ENCODE measurements at regions not wholly inside any gene's neighbourhood (a gene's known extent, or its start where the extent isn't known, plus 50 kb on each side); places are given as distances from the start of the nearest gene placed in this dataset.

DNA sequence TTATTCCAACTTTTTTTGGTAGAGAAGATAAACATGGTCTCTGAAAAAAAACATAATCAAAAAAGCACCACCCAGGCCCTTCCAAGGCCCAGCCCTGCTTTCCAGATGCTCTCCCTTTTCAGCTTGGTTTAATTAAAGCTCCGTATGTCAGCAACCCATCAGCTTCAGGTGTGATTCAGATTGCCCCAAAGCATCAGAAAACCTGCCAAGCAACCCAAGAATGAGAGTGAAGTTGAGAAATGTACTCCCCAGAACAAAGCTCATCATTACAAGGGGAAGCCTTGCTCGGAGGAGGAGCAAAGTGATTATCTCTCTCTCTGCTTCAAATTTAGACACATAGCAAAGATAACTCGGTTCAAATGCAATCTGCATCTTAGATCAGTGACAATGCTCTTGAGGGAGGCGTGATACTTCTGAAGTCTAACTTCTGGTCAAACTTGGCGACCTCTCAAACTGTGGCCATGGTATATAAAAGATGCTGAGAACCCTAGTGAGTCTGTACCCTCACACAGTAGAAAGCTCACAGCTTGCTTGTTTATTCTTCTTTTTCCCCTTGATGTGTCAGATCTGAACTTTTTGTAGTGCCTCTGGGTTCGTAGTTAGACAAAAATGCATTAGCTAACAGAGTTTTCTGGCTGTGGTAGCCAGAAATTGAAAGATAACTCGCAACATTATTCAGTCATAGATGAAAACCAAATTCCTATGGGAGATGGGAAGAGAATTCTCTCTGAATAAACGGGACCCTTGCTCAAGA lies 63.3 kb upstream of the ZC3H11B start:
- TF ChIP-seq ARNTL (CRISPR knock-in tag; IDR thresholded peaks at IDR 0.05; ENCODE audit: borderline replicate concordance, low read depth): no peak
- no peak for TF ChIP-seq ESRRG (CRISPR knock-in tag; IDR thresholded peaks at IDR 0.05)
- TF ChIP-seq, protein P1, sequence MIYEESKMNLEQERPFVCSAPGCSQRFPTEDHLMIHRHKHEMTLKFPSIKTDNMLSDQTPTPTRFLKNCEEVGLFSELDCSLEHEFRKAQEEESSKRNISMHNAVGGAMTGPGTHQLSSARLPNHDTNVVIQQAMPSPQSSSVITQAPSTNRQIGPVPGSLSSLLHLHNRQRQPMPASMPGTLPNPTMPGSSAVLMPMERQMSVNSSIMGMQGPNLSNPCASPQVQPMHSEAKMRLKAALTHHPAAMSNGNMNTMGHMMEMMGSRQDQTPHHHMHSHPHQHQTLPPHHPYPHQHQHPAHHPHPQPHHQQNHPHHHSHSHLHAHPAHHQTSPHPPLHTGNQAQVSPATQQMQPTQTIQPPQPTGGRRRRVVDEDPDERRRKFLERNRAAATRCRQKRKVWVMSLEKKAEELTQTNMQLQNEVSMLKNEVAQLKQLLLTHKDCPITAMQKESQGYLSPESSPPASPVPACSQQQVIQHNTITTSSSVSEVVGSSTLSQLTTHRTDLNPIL (CRISPR knock-in tag; IDR thresholded peaks at IDR 0.05; ENCODE audit: low read depth): no peak
- TF ChIP-seq, protein P2, sequence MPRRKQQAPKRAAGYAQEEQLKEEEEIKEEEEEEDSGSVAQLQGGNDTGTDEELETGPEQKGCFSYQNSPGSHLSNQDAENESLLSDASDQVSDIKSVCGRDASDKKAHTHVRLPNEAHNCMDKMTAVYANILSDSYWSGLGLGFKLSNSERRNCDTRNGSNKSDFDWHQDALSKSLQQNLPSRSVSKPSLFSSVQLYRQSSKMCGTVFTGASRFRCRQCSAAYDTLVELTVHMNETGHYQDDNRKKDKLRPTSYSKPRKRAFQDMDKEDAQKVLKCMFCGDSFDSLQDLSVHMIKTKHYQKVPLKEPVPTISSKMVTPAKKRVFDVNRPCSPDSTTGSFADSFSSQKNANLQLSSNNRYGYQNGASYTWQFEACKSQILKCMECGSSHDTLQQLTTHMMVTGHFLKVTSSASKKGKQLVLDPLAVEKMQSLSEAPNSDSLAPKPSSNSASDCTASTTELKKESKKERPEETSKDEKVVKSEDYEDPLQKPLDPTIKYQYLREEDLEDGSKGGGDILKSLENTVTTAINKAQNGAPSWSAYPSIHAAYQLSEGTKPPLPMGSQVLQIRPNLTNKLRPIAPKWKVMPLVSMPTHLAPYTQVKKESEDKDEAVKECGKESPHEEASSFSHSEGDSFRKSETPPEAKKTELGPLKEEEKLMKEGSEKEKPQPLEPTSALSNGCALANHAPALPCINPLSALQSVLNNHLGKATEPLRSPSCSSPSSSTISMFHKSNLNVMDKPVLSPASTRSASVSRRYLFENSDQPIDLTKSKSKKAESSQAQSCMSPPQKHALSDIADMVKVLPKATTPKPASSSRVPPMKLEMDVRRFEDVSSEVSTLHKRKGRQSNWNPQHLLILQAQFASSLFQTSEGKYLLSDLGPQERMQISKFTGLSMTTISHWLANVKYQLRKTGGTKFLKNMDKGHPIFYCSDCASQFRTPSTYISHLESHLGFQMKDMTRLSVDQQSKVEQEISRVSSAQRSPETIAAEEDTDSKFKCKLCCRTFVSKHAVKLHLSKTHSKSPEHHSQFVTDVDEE (CRISPR knock-in tag; IDR thresholded peaks at IDR 0.05): no peak
- TF ChIP-seq, protein P3, sequence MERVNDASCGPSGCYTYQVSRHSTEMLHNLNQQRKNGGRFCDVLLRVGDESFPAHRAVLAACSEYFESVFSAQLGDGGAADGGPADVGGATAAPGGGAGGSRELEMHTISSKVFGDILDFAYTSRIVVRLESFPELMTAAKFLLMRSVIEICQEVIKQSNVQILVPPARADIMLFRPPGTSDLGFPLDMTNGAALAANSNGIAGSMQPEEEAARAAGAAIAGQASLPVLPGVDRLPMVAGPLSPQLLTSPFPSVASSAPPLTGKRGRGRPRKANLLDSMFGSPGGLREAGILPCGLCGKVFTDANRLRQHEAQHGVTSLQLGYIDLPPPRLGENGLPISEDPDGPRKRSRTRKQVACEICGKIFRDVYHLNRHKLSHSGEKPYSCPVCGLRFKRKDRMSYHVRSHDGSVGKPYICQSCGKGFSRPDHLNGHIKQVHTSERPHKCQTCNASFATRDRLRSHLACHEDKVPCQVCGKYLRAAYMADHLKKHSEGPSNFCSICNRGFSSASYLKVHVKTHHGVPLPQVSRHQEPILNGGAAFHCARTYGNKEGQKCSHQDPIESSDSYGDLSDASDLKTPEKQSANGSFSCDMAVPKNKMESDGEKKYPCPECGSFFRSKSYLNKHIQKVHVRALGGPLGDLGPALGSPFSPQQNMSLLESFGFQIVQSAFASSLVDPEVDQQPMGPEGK (CRISPR knock-in tag; IDR thresholded peaks at IDR 0.05; ENCODE audit: borderline replicate concordance): no peak
- no peak for TF ChIP-seq ZFP30 (CRISPR knock-in tag; IDR thresholded peaks at IDR 0.05)
- TF ChIP-seq ZNF8 (CRISPR knock-in tag; IDR thresholded peaks at IDR 0.05): no peak
- no peak for TF ChIP-seq SNAI2 (CRISPR knock-in tag; IDR thresholded peaks at IDR 0.05)

Measured in SK-N-SH treated with all-trans-retinoic acid at 6 μM for 48 hours (cell line).